ENCODE measurements at regions not wholly inside any gene's neighbourhood (a gene's known extent, or its start where the extent isn't known, plus 50 kb on each side); places are given as distances from the start of the nearest gene placed in this dataset.
"Not testable (repeated sequence)": the region's sequence is repeated elsewhere in the genome, so short reads cannot be mapped to it uniquely, and the experiment has no call there.

DNA sequence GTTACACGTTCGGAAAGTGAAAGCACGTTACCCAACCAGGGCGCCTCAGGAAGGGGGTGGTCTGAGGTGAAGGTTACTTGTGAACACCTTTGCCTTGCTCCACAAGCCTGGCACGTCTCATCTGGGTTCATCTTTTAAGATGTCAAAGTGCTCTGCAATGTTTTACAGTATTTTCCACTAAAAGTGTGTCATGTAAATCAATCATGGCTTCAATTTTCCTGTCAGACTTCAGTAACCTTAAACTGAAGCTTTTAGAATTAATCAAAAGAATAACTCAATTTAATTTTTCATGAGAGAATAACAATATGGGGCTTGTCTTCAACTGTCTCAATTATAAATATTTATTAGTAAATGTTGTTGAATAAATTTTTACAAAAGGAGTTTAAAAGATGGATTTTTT, 93.3 kb upstream of the FANCL start:
- Mint-ChIP-seq H3K27ac (no peak overlapping the region), H3K4me3 (no peak overlapping the region), H3K9me3 (no peaks in the 10 kb centered on the region), H3K4me1 (ENCODE audit: low read depth) (no peaks in the 10 kb centered on the region), H3K27me3 (ENCODE audit: low read depth) (peaks cover 8% of the 10 kb centered on the region), H3K36me3 (ENCODE audit: low read depth) (no peaks in the 10 kb centered on the region)

DNA sequence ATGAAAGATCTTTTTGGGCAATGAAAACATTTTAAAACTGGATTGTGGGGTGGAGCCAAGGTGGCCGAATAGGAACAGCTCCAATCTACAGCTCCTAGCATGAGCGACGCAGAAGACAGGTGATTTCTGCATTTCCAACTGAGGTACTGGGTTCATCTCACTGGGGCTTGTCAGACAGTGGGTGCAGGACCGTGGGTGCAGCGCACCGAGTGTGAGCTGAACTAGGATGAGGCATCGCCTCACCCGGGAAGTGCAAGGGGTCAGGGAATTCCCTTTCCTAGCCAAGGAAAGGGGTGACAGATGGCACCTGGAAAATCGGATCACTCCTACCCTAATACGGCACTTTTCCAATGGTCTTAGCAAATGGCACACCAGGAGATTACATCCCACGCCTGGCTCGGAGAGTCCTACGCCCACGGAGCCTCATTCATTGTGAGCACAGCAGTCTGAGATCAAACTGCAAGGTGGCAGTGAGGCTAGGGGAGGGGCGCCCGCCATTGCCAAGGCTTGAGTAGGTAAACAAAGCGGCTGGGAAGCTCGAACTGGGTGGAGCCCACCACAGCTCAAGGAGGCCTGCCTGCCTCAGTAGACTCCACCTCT, 84.3 kb upstream of the FANCL start:
- H3K4me1 Mint-ChIP-seq (ENCODE audit: low read depth); H3K27me3 Mint-ChIP-seq (ENCODE audit: low read depth); H3K27ac Mint-ChIP-seq: not testable (repeated sequence)

GRCh38 chr2:58319481-58319880, 78.4 kb upstream of the FANCL start:
- Mint-ChIP-seq H3K4me1 (ENCODE audit: low read depth) (no peaks in the 10 kb centered on the region), H3K9me3 (no peaks in the 10 kb centered on the region), H3K36me3 (ENCODE audit: low read depth) (no peaks in the 10 kb centered on the region), H3K4me3 (no peak overlapping the region), H3K27ac (no peak overlapping the region), H3K27me3 (ENCODE audit: low read depth) (no peaks in the 10 kb centered on the region)

More for the DNA sequence above, 84.3 kb upstream of the FANCL start:
- H3K4me3 Mint-ChIP-seq; H3K9me3 Mint-ChIP-seq; H3K36me3 Mint-ChIP-seq (ENCODE audit: low read depth): not testable (repeated sequence)

- not testable (repeated sequence) for H3K4me3 Mint-ChIP-seq; H3K9me3 Mint-ChIP-seq; H3K27me3 Mint-ChIP-seq (ENCODE audit: low read depth); H3K27ac Mint-ChIP-seq; H3K36me3 Mint-ChIP-seq (ENCODE audit: low read depth); H3K4me1 Mint-ChIP-seq (ENCODE audit: low read depth)
These were observed 77.8 kb upstream of the FANCL start for GRCh38 chr2:58318949-58319348.

DNA sequence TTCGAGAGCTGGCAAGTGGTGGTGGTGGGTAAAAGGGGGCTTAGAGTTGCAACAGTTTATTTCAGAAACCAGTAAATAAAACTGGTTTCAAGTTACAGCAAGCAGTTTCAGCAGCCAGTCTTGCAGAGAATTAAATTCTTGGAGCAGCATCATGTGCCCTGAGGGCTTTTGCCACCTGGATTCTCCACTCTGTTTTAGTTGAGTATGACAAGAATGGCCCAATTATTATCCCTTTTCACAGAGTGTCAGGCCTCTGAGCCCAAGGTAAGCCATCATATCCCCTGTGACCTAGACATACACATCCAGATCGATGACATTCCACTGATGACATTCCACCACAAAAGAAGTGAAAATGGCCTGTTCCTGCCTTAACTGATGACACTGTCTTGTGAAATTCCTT, 72.8 kb upstream of the FANCL start:
- H3K27me3 Mint-ChIP-seq (ENCODE audit: low read depth): no peaks in the 10 kb centered on the region
- H3K36me3 Mint-ChIP-seq (ENCODE audit: low read depth): no peaks in the 10 kb centered on the region
- H3K4me3 Mint-ChIP-seq: no peak overlapping the region
- H3K9me3 Mint-ChIP-seq: no peaks in the 10 kb centered on the region
- no peaks in the 10 kb centered on the region for H3K4me1 Mint-ChIP-seq (ENCODE audit: low read depth)
- H3K27ac Mint-ChIP-seq: no peak overlapping the region

DNA sequence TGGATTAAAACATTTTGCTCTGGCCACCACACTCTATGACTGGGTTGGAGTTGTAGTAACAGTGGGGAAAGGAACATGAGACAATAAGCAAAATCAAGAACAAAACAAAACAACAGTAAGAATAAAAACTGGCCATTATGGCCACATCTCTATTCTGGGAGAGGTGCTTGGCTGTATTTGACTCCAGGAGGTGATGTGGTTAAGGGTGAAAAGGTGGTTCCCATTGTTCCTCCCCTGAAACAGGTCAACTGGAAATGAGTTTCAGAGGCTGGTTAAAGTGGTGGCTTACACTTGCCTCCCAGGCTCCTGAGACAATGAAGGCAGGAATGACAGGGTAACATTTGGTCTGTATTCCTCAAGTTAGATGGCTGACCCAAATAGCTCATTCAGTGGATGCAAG, 67.3 kb upstream of the FANCL start:
- H3K4me1 Mint-ChIP-seq (ENCODE audit: low read depth): no peaks in the 10 kb centered on the region
- H3K4me3 Mint-ChIP-seq: no peak overlapping the region
- no peaks in the 10 kb centered on the region for H3K36me3 Mint-ChIP-seq (ENCODE audit: low read depth)
- H3K27ac Mint-ChIP-seq: no peak overlapping the region
- peaks cover 5% of the 10 kb centered on the region for H3K27me3 Mint-ChIP-seq (ENCODE audit: low read depth)
- no peaks in the 10 kb centered on the region for H3K9me3 Mint-ChIP-seq

DNA sequence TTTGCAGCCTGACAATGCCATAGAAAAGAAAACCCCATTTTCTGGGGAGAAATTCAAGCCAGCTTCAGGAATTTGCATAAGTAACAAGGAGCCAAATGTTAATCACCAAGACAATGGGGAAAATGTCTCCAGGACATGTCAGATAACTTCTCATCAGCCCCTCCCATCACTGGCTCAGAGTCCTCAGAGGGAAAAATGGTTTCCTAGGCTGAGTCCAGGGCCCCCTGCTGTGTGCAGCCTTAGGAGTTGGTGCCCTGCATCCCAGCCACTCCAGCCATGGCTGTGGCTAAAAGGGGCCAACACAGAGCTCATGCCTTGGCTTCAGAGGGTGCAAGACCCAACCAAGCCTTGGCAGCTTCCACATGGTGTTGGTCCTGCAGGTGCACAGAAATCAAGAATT, 63.7 kb upstream of the FANCL start:
- Mint-ChIP-seq H3K27me3 (ENCODE audit: low read depth) (peaks cover 5% of the 10 kb centered on the region), H3K27ac (no peak overlapping the region), H3K4me3 (no peak overlapping the region), H3K9me3 (no peaks in the 10 kb centered on the region), H3K36me3 (ENCODE audit: low read depth) (no peaks in the 10 kb centered on the region), H3K4me1 (ENCODE audit: low read depth) (no peaks in the 10 kb centered on the region)

GRCh38 chr2:58299123-58299522, 58.0 kb upstream of the FANCL start:
- H3K4me3 Mint-ChIP-seq: no peak overlapping the region
- H3K27ac Mint-ChIP-seq: no peak overlapping the region
- no peaks in the 10 kb centered on the region for H3K4me1 Mint-ChIP-seq (ENCODE audit: low read depth)

DNA sequence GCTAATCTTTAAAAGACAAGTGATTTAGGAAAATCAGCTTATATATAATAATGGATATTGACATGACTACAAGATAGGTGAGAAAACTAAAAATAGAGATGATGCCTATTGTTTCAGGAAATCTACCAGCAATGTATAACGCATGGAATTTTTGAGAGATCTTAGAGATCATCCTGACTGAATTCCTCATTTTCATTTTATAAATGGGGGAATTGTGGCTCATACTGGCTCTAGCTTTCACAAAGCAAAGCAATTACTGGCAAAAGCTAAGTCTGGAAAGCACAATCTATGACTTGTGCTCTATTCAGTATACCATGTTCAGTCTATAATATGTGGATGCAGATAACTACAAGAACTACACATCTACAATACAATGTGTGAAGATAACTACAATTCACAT, 51.9 kb upstream of the FANCL start:
- no peaks in the 10 kb centered on the region for H3K4me1 Mint-ChIP-seq (ENCODE audit: low read depth)
- no peaks in the 10 kb centered on the region for H3K9me3 Mint-ChIP-seq
- no peaks in the 10 kb centered on the region for H3K36me3 Mint-ChIP-seq (ENCODE audit: low read depth)
- peaks cover 7% of the 10 kb centered on the region for H3K27me3 Mint-ChIP-seq (ENCODE audit: low read depth)
- H3K4me3 Mint-ChIP-seq: no peak overlapping the region
- H3K27ac Mint-ChIP-seq: no peak overlapping the region

More at GRCh38 chr2:58299123-58299522, 58.0 kb upstream of the FANCL start:
- Mint-ChIP-seq H3K9me3 (no peaks in the 10 kb centered on the region), H3K27me3 (ENCODE audit: low read depth) (no peaks in the 10 kb centered on the region), H3K36me3 (ENCODE audit: low read depth) (no peaks in the 10 kb centered on the region)

- Mint-ChIP-seq H3K4me3 (no peak overlapping the region), H3K27ac (no peak overlapping the region), H3K27me3 (ENCODE audit: low read depth) (peaks cover 7% of the 10 kb centered on the region), H3K9me3 (no peaks in the 10 kb centered on the region), H3K36me3 (ENCODE audit: low read depth) (no peaks in the 10 kb centered on the region), H3K4me1 (ENCODE audit: low read depth) (no peaks in the 10 kb centered on the region)
These were observed 50.8 kb upstream of the FANCL start for GRCh38 chr2:58291726-58292438.

Data from T-helper 1 cell treated with Interleukin-12 subunit alpha and Interleukin-12 subunit beta and Interleukin-4 antibody, amounts not matched to agents 30 μg/mL and 1 μg/mL, for 36 hours (primary cell).